Left cardiac atrium (tissue), 4 donors: ENCODE measurements at regions not wholly inside any gene's neighbourhood (a gene's known extent, or its start where the extent isn't known, plus 50 kb on each side); places are given as distances from the start of the nearest gene placed in this dataset.

Source experiments
- ATAC-seq, 2 donors: fragments of 200-7000 bp; cut with Tn5 transposase; one replicate each; pipeline ENCODE4 v1.9.1; 2020; ENCODE audit warnings: mild to moderate bottlenecking in 2 of 2, moderate library complexity in 2 of 2
- DNase-seq: peaks from one replicate; pipeline ENCODE4 v3.0.0-alpha.2; 2020
- intact Hi-C, 2 donors: fragments of 100-400 bp; cut with DNase I; formaldehyde crosslinking; loops; one replicate each; pipeline versions ENCODE4 v1.14.1 to v1.15.1; 2022 to 2023
- donor health status: DM: no; HTN: yes; CAD: no.
- donor health status: DM: no; HTN: yes; CAD: no; lungs with severe emphysema.
- donor health status: DM: yes; HTN: yes; CAD: no.
- donor health status: Dilated cardiomyopathy.

DNA sequence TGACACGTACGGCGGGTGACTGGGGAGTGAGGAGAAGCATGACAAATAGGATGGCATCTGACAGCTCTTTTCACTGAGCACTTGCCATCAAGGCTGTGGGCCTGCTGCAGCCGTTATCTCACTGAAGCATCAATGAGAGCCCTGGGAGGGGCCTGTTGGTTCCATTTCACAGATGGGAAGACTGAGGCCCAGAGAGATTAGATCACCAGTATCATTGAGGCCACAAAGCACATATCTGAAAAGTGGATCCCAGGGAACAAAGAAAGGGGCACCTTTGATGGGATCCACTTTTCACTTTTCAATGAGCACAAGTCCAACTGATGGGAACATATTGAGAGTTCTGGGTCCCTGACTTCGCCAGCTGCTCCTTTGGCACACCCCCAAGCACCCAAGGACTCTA lies 144.4 kb upstream of the LHX1 start:
- ATAC-seq (no peak), DNase-seq (no peak)
- intact Hi-C loops, result no loop called here

DNA sequence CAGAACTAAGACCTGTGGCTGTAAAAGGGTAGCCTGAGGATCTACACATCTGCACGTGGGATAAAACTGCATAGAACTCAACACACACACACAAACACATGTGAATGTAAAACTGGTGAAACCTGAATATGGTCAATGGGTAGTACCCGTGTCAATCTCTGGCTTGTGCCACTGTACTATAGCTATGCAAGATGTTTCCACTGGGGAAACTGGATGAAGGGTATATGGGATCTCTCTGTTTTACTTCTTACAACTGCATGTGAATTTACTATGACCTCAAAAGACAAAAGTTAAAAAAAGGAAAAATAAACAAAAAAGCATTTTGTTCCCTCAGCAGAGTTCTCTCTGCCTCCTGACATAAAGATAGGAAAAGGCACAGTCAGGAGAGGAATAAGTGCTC lies 143.3 kb upstream of the LHX1 start:
- intact Hi-C loops, result no loop called here
- DNase-seq (no peak), ATAC-seq (no peak)

DNA sequence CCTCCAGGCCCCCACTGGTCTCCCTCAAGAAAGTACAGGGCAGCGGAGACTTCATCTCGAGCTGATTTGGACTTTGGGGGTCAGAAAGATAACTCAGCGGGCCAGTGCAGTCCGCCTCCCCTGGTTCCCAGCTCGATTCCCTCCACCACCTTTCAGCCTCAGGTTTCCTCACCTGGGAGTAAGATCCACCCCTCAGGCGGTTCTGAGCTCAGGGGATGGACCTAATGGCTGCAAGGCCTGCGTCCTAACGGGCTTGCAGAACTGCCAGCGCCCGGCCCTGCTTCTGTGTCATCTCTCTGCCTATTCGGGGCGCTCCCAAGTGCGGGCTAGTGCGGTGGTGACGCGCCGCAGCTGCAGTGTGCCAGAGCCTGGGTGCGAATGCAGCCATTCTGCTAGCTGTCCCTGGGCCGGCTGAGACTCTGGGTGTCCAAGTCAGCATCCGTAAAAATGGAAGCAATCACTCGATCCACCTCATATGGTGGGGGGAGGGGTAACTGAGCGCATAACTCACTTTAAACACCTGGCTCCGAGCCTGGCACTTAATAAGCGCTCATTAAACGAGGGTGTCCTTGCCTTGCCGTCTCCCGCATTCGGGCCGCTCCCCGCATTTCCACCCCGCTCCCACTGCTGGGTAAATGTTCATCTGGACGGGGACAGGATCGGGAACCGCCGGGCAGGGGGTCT lies 129.6 kb upstream of the LHX1 start:
- DNase-seq (no peak), ATAC-seq (no peak)
- intact Hi-C loops, result no loop called here

DNA sequence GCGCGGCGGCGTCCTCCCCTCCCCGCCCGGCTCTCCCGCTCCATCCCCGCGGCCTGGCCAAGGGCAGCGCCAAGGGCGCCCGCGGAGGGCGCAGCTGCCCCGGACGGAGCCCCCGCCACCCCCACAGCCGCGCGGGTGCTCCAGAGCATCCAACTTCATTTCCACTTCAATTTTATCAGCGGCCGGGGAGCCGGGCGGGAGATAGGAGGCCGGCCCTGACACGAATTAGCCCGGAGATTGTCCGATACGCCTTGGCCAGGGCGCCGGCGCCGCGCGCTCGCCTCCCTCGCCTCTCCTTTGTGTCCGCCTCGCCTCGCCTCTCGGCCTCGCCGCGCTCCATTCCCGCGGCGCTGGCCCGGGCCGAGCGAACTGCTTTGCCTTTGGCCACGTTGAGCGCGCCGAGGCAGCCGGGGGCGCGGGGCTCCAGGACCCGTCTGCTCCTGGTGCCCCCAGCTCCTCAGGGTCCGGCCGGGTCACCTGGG lies 129.1 kb upstream of the LHX1 start:
- ATAC-seq (no peak), DNase-seq (no peak)
- intact Hi-C loops, result no loop called here

DNA sequence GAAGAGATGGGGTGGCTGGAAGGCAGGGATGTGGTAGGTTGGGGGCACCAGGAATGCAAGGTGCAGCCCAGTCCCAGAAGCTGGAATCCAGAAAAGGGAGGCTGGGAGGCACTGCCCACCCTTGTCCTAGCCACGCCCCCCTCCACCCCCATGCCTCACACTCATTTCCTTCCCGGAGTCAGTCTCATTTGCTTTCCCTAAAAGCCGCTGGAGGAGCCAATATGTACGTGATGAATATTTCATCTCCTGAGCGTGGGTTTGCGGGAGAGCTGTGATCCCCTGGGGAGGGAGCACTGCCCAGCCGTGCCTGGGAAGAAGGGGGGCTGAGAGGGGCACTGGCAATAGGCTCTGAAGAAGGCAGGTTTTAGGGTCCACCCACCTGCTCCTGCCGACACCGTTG lies 124.5 kb upstream of the LHX1 start:
- ATAC-seq (no peak), DNase-seq (no peak)
- intact Hi-C loops, result no loop called here

DNA sequence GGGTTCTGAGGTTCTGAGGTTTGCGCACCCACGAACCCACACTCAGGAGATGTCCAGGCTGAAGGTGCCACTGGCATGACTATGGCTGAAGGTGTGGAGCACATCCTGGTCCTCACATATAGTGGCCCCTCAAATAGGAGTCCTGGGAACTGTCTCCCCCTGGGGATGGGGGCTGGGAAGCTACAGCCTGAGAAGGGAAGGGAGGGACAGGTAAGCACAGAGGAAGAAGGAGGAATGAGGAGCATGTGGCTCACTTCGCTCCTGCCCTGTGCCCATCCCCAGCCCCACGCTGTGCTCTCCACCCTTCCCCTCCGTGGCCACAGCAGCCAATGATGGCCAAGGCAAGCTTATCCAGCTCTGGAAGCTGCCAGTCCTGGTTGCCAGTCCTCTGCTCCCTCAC lies 123.9 kb upstream of the LHX1 start:
- intact Hi-C loops, result no loop called here
- no peak for ATAC-seq
- DNase-seq, result no peak

DNA sequence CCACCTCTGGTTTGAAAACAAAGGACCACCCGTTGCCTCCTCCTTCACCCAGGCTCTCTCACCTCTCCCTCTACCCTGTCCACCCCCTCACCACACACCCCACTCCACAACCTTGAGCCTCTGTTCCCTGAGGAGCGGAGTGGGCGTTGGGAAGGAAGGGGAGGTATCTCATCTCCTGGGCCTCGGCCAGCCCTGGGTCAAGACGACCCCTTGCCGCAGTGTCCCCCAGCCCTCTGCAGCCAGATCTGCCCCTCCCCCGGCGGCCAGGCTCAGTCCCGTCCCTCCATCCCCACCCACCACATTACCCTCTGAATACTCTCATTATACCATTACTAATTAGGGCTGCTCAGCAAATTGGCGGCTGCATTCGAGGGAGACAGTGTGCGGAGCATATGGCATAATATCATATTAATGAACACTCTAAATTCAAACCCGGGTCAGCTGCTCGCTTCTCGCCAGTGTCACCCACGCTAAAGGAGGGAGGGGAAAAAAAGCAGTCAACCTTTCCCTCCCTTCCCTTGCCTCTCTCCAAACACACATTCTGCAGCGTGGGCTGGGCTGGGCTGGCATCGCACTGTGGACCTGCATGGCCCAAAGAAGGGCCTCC lies 123.2 kb upstream of the LHX1 start:
- ATAC-seq (no peak), DNase-seq (no peak)
- intact Hi-C loops, result no loop called here

DNA sequence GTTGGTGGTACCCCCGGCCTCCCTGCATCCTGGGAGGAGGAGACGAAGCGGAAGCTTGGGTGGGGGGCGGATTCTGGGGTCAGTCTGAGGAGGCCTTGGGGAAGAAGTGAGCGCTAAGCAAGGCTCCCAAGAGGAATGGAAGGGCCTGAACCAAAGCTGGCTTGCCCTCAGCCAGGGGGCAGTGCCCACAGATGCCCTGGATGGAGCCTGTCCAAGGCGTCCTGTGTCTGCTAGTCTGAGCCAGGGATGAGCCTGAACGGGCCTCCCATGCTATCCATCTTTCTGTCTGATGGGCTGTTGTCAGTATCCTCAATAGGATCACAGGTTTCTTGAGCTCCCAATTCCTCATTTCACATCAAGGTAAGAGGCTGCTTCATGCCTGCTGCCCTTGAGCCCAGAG lies 122.3 kb upstream of the LHX1 start:
- DNase-seq, result no peak
- intact Hi-C loops, result no loop called here
- ATAC-seq, result no peak

DNA sequence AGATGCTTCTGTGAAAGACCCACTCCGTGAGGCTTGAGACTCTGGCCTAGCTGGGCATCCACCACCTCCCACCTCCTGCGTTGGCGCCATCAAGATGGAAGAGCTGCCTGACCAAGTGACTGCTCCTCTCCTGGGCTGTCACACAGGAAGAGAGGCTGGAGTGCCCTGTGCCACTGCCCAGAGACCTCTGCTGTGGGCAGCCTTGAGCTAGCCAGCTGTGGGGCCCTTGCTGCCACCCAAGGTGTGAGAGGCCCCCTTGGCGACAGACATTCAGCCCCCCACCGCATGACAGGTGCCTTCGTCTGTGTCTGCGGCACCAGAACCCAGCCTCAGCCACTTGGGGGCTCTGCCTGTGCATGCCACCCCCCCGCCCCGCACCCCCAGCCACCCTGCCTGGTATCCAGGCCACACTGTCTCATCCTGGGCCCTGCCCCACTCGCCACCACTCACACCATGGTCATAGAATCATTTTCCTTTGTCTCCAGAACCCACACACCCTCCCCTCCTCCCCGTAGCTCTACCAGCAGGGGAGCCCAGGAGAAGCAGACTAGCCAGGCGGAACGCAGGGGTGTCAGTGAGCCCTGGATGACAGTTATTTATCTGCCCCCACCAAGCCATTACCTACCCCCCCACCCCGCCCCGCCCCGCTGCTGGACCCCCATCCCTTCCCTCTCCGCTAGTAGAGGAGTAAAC lies 120.9 kb upstream of the LHX1 start:
- ATAC-seq, result no peak
- DNase-seq, result no peak
- intact Hi-C loops, result no loop called here

DNA sequence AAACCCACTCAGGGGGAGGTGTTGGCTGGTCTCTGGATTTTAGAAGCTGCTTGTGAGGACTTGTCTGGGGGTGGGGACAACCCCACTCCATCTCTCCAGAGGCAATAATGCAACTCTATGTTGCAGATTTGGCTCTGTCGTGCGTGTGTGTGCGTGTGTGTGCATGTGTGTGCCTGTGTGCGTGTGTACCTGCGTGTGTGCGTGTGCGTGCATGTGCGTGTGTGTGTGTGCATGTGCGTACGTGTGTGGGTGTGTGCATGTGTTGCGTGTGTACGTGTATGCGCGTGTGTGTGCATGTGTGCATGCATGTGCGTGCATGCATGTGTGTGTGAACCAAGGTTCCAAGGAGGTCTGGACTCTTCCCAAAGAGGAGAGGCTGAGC lies 120.4 kb upstream of the LHX1 start:
- intact Hi-C loops, result no loop called here
- no peak for ATAC-seq
- DNase-seq, result no peak

DNA sequence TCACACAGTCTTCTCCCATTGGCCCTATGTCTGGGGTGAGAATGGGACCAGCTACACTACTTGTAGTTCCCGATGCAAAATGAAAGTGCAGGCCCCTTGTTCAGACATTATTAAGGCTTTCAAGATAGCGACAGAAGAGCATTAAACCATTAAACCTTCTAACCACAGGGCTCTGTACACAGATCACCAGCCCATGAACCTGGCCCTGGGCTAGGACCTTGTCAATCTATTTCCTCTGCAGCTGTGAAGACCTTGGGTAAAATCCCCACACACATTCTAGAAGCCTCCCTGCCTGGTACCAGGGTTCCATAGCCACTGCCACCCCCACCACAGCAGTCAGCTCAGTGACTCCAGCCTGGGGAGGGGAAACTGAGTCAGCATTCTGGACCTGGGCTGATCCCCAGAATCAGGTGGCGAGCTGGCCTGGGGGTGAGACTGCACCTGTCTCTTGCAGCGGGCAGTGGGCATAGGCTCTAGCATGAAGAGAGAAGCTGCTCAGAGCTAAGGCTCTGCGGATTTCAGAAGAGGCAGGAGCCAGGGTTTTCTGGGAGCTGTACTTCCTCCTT lies 119.7 kb upstream of the LHX1 start:
- DNase-seq, result no peak
- ATAC-seq, result no peak
- intact Hi-C loops, result no loop called here

DNA sequence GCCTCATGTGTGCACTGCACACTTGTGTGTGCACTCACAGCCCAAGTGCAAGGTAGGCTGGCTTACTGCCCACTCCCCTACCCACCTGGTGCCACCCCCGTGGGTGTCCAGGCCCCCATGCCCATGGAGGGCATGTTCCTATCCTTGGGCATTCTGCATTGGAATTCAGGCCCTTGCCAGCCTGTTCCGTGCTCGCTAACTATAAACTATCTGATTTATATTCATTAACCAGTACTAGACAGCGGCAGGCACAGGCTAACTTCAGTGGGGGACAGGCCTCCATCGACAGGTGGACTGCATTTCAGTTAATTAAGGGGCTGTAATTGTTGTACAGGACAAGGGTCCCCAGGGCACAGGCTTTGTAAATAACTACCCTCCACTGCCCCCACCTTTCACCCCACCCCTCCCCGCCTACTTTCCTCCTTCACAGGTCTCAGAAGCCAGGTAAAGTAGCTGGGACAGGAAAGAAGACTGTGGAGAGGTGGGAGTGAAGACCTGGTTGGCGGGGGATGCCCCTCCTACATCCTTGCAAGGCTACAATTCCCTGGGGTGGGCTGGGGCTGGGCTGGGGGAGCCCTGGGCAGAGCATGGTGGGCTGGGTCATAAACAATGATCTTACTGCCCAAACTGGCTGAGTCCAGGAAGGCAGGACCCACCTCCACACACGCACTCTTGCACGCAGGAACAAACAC lies 119.0 kb upstream of the LHX1 start:
- DNase-seq (no peak), ATAC-seq (no peak)
- intact Hi-C loops, result no loop called here

DNA sequence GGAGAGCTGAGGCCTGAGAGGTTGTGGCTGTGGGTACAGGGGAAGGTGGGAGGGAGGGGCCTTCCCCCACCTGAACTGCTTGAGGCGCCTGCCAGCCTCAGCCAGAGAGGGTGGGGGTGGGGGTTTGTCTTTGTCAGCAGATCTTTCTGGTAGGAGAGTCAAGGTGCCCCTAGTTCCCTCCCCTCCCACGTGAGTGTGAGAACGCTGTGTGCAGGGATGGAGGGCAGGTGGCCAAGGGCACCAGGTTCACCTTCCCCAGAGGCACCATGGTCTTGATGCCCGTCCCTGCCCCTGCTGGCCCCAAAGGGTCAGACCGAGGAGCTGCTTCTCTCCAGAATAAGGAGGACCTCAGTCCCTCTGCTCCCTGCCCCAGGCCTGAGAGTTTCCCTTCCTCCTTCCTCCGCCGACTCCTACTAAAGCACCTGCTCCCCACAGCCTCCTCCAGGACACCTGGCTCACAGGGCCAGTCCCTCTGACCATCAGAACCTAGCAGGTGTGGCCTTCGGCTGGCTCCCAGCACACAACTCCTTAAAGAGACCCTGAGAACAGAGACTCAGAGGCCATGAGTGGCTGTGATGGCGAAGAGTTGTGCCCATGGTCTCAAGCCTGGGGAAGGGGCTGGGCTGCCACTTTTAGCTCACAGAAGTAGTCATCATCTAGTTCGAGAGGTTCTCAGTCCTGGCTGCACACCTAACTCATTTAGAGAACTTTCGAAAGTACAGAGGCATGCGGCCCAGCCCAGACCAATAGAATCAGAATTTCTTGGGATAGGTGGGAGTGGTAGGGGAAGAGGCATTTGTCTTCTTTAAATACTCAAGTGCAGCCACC lies 113.2 kb upstream of the LHX1 start:
- DNase-seq (no peak), ATAC-seq (no peak)
- intact Hi-C loops, result no loop called here

DNA sequence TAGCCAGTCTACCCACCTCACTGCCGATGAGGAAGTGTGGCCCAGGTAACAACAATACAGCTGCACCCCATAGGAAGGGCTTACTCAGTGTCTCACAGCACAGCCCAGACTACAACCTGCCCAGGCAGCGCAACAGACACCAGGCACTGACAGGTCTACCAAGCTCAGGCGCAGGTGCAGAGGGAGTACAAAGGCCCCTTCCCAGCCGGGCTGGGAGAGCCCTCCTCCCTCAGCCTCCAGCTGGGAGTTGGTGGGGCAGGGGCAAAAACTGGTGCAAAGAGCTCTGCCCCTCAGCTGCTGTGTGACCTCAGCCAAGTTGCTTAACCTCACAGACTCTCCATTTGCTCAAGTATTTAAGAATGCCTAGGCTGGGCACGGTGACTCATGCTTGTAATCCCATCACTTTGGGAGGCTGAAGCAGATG lies 112.6 kb upstream of the LHX1 start:
- intact Hi-C loops, result no loop called here

DNA sequence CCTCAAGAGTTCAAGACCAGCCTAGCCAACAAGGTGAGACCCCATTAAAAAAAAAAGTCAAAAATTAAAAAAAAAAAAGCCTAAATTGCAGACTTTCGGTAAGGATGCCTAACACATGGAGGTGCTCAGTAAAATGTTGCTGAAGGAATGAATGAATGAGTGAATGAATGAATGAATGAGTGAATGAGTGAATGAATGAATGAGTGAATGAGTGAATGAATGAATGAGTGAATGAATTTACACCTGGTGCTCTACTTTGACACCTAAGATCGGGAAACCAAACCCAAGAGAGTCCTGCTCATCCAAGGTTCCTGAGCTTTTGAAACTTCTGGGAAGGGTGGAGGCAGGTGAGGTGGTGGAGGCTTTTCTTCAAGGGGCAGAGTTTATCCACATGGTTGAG lies 112.2 kb upstream of the LHX1 start:
- ATAC-seq, result no peak
- intact Hi-C loops, result no loop called here
- DNase-seq, result no peak

More for the DNA sequence above, 112.6 kb upstream of the LHX1 start:
- DNase-seq (no peak), ATAC-seq (no peak)

DNA sequence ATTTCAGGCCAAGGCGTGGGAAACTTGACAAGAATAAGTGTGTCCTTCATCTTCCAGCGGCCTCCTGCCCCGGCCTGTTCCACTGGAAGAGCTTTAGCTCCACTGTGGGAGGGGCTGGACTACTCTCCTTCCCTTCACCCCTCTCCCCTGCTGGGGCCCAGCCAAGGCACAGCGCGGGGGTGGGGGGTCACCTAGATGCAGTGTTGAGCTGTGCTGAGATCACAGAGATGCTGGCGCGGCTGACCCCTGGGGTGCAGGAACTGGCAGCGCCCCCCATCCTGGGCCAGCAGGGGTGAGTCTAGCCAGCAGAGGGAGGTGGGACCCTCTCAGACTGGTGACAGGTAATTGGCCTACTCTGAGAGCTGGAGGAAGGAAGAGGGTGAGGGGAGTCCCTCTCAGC lies 111.8 kb upstream of the LHX1 start:
- ATAC-seq, result no peak
- DNase-seq, result no peak
- intact Hi-C loops, result no loop called here

DNA sequence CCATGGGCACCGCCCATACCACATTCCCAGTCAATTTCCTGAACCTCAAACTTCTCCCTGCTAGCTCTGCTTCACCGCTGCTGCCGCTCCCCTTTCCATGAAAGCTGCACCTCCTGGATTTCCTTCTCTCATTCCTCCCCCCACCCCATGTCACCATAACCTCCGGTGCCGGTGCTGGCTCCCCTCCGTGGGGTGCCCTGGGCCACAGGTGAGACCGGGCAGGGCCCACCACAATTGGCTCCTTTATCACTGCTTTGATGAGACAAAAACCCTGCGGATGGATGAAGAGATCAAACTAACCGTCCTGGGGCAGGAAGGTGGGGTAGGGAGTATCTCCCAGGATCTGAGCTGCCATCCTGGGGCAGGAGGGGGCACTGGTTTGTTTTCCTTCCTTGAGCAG lies 111.3 kb upstream of the LHX1 start:
- no peak for ATAC-seq
- intact Hi-C loops, result no loop called here
- no peak for DNase-seq

DNA sequence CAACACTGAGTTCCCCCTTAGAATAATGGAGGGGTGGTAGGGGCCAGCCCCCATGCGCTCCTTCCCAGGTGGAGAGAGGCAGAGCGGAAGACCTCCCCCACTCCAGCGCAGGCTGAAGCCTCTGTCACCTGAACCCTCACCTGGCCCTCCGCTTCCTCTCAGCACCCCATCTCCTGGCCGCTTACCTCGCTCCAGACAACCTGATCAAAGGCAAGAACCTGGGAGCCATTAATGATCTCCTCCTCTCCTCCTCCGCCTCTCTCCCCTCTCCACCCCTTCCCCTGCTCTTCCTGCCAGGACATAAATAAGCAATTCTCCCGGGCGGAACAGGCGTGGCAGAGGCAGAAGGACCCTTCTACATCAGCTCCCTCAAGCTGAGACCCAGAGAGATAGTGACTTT lies 110.2 kb upstream of the LHX1 start:
- no peak for DNase-seq
- ATAC-seq, result no peak
- intact Hi-C loops, result no loop called here

DNA sequence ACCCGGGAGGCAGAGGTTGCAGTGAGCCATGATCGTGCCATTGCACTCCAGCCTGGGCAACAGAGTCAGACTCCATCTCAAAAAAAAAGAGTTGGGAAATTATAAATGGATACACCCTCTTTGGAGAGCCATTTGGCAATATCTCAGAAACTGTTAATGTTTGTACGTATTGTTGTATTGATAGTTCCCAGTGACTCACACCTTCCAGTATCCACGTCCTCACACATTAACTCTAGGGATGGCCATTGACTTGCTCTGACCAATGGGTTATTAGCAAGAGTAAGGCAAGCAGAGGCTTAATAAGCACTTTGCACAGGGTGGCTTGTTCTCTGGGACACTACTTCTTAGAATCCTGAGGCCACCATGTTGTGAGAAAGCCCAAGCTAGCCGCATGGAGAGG lies 107.6 kb upstream of the LHX1 start:
- no peak for DNase-seq
- intact Hi-C loops, result no loop called here
- no peak for ATAC-seq
